Heart left ventricle (tissue), 16 donors: ENCODE measurements at regions not wholly inside any gene's neighbourhood (a gene's known extent, or its start where the extent isn't known, plus 50 kb on each side); places are given as distances from the start of the nearest gene placed in this dataset.

Source experiments
- ATAC-seq, 4 donors: fragments of 200-7000 bp; cut with Tn5 transposase; one replicate each; pipeline ENCODE4 v1.9.1; 2020 to 2022; ENCODE audit warnings: moderate library complexity in 4 of 4, mild to moderate bottlenecking in 3 of 4, moderate number of reproducible peaks in 1 of 4
- DNase-seq, 5 donors: peaks; one replicate each; pipeline ENCODE4 v3.0.0-alpha.2; 2020
- H3K27ac ChIP-seq, 12 donors: fragments of 200-600 bp; sonication (generic) in 4 of 12; one replicate each; pipeline versions ENCODE4 v1.5.0 to v1.8.0; 2016 to 2022; ENCODE audit warnings: mild to moderate bottlenecking in 2 of 12
- H3K27me3 ChIP-seq, 9 donors: fragments of 200-600 bp; sonication (generic) in 2 of 9; one replicate each; pipeline versions ENCODE4 v1.5.1 to v1.8.0; 2016 to 2022; ENCODE audit warnings: mild to moderate bottlenecking in 3 of 9
- H3K36me3 ChIP-seq, 9 donors: fragments of 200-600 bp; sonication (generic) in 2 of 9; one replicate each; pipeline versions ENCODE4 v1.5.0 to v1.8.0; 2018 to 2022; ENCODE audit warnings: mild to moderate bottlenecking in 2 of 9
- H3K4me1 ChIP-seq, 12 donors: fragments of 200-600 bp; sonication (generic) in 4 of 12; one replicate each; pipeline versions ENCODE4 v1.5.0 to v1.8.0; 2016 to 2022; ENCODE audit warnings: mild to moderate bottlenecking in 3 of 12
- H3K4me3 ChIP-seq, 12 donors: fragments of 200-600 bp; sonication (generic) in 4 of 12; one replicate each; pipeline versions ENCODE4 v1.5.0 to v1.8.0; 2017 to 2022; ENCODE audit warnings: mild to moderate bottlenecking in 9 of 12, moderate library complexity in 4 of 12
- H3K9me3 ChIP-seq, 12 donors: fragments of 200-600 bp; sonication (generic) in 4 of 12; one replicate each; pipeline versions ENCODE4 v1.5.0 to v1.8.0; 2016 to 2022; ENCODE audit warnings: mild to moderate bottlenecking in 1 of 12
- POLR2A ChIP-seq, 2 donors: fragments of 450-650 bp; IDR thresholded peaks; one replicate each; pipeline ENCODE4 v1.6.1; 2017; ENCODE audit warnings: antibody characterized with exemption in 2 of 2, mild to moderate bottlenecking in 2 of 2, moderate library complexity in 2 of 2
- WGBS, 4 donors: extraction: QIAGEN DNeasy Blood & Tissue Kit in 2 of 4; methylation state at CpG; one replicate each; pipeline versions ENCODE4 v1.1.5 to v1.1.7; 2013 to 2018; 5-methylcytosine and 5-hydroxymethylcytosine counted together
- intact Hi-C, 10 donors: fragments of 100-400 bp; cut with DNase I; formaldehyde crosslinking; loops; one replicate each; pipeline versions ENCODE4 v1.11.1 to v1.14.2; 2022
- TF ChIP-seq, protein P1 (sequence below), 12 donors: fragments of 200-600 bp; sonication (generic) in 4 of 12; IDR thresholded peaks; one replicate each; pipeline versions ENCODE4 v1.5.0 to v1.8.0; 2018 to 2022; ENCODE audit warnings: antibody characterized with exemption in 12 of 12, mild to moderate bottlenecking in 5 of 12
- donor health status: ischemic (EF 13 %, LVEDD 7.1; RV severe dilation, severe dysfunction).
- donor health status: healthy with polysubstance abuse.
- donor health status: DM: no; HTN: yes; CAD: no.
- donor health status: DM: no; HTN: no; CAD: no.
- donor health status: ischemic (EF 25% LVEDD 6.9; RV normal size, moderate dysfunction).
- donor health status: ischemic (EF 25% LVEDD 5.7; RV mildly dilated, moderate dysfunction).
- donor health status: healthy.
- donor health status: DM: yes; HTN: yes; CAD: no.
- donor health status: ischemic (EF 35%, LVEDD 5.7; RV mildly dilated, moderate dysfunction).
- donor health status: nonischemic (EF 11% LVEDD 7.7; RV severe dilation, severe dysfunction).
- donor health status: DM: yes; HTN: yes; CAD: no.
- donor health status: PGD.
- donor health status: ischemic (EF 29% LVEDD 5.4; RV normal size, mild dysfunction).
- donor health status: nonischemic (EF 23%, LVEDD 6.1; RV moderate dilation, normal function).

DNA sequence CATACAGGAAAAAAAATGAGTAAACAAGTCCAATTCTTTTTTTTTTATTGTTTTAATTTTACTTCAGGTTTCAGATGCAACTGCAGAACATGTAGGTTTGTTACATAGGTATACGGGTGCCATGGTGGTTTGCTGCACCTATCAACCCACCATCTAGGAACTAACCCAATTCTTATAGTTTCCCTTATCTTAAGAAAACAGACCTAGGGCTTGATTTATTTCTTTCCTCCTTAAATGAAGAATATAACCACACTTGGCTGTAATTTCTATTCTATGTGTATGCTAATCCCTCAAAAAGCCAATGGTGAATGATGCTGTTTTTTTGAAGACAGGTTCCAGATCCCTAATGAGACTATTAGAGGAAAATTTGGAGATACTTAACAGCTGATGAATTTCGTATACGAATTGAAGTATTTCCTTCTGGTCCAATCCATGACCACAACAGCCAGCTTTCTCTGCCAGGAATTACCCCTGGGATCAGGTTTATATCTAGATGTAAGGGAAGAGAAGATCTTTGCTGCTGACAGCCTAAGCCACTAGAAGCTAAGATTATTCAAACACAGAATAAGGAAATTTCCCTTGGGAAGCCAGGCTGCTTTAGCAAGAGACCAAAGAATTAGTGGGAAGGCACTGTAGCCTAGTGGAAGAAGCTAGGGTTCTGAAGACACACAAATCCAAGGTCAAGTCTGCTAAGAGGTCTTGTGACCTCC, 115.8 kb downstream of the INHBA start:
- Histone ChIP-seq H3K36me3 (no peaks in the 10 kb centered on the region), H3K4me3 (no peak overlapping the region), H3K9me3 (peaks cover 0 to 6% (median 0%) of the 10 kb centered on the region in 12 donors), H3K4me1 (no peaks in the 10 kb centered on the region), H3K27ac (no peak overlapping the region), H3K27me3 (no peaks in the 10 kb centered on the region)
- 57 to 67% (median 64%) methylated on average over 3 of the region's 3 CpGs for WGBS, 4 donors
- intact Hi-C loops, result no loop called here
- DNase-seq, result no peak
- TF ChIP-seq, protein P1, sequence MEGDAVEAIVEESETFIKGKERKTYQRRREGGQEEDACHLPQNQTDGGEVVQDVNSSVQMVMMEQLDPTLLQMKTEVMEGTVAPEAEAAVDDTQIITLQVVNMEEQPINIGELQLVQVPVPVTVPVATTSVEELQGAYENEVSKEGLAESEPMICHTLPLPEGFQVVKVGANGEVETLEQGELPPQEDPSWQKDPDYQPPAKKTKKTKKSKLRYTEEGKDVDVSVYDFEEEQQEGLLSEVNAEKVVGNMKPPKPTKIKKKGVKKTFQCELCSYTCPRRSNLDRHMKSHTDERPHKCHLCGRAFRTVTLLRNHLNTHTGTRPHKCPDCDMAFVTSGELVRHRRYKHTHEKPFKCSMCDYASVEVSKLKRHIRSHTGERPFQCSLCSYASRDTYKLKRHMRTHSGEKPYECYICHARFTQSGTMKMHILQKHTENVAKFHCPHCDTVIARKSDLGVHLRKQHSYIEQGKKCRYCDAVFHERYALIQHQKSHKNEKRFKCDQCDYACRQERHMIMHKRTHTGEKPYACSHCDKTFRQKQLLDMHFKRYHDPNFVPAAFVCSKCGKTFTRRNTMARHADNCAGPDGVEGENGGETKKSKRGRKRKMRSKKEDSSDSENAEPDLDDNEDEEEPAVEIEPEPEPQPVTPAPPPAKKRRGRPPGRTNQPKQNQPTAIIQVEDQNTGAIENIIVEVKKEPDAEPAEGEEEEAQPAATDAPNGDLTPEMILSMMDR (IDR thresholded peaks at IDR 0.05), result no peak
- no peak for TF ChIP-seq POLR2A (IDR thresholded peaks at IDR 0.05)
- no peak for ATAC-seq

DNA sequence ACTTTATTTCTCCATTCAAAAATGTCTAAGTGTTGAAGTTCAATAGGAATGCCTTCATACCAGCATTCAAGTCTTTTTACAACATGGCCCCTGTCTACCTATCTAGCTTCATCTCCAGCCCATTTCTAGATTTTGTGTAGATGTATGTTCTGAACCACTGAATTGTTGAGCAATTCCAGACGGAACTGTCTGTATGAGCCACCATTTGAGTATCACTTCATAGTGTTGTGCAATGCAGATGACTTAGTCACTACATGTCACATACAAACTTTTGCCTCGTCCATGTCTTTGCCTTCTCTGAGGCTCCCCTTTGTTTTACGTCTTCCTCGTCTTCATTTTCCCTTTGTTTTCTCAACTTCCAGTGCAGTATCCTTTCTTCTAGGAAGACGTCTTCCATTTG, 118.1 kb downstream of the INHBA start:
- H3K27ac ChIP-seq, result no peak overlapping the region
- ATAC-seq (no peak), DNase-seq (no peak)
- H3K9me3 ChIP-seq, result no peaks in the 10 kb centered on the region
- H3K4me3 ChIP-seq, result no peak overlapping the region
- H3K36me3 ChIP-seq, result no peaks in the 10 kb centered on the region
- no peaks in the 10 kb centered on the region for H3K27me3 ChIP-seq
- WGBS, 4 donors, result 72 to 87% (median 83%) methylated on average over 5 of the region's 5 CpGs
- TF ChIP-seq, protein P1 (IDR thresholded peaks at IDR 0.05), result no peak
- TF ChIP-seq POLR2A (IDR thresholded peaks at IDR 0.05), result no peak
- no peaks in the 10 kb centered on the region for H3K4me1 ChIP-seq
- intact Hi-C loops, result no loop called here

DNA sequence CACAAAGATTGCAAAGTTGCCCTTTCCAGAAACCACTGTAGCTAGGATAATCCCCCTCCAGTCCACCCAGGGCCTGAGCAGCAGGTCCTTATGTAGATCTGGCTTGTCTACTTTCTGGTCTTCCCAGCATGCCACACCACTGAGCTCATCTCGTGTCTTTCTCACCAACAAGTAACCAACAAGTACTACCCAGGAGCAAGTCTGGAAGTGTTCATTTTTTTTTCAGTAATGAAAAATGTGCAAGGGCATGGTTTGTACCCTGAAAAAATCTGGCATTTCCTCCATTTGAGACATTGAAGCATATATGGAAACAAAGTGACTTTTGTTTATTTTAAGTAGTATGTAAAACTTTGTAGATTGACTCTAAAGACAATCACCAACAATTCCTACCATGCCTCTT, 120.8 kb downstream of the INHBA start:
- intact Hi-C loops, result no loop called here
- Histone ChIP-seq H3K4me3 (no peak overlapping the region), H3K9me3 (no peaks in the 10 kb centered on the region), H3K27ac (no peak overlapping the region), H3K27me3 (no peaks in the 10 kb centered on the region), H3K4me1 (no peaks in the 10 kb centered on the region), H3K36me3 (no peaks in the 10 kb centered on the region)
- DNase-seq (no peak), ATAC-seq (no peak)
- TF ChIP-seq, protein P1 (IDR thresholded peaks at IDR 0.05), result no peak
- no peak for TF ChIP-seq POLR2A (IDR thresholded peaks at IDR 0.05)
- 79 to 91% (median 84%) methylated on average over 1 of the region's 1 CpG for WGBS, 4 donors

DNA sequence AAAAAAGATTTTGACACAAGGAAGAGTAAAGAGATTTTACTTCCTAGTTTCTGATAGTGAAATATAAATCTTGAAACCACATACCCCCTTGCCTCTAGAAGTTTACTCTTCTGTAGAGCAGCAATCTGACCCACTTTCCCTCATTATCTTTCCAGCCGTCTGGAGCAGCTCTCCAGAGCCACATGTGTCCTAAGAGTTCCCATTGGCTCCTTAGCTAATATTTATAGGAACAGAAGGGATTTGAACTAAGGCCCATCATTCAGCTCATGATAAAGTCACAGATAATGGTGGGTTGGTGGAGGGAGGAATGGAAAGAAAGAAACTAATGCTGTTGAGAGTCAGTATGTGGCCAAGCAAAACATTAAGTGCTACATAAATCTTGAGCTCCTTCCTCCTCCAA, 121.8 kb downstream of the INHBA start:
- Histone ChIP-seq H3K4me1 (no peaks in the 10 kb centered on the region), H3K4me3 (no peak overlapping the region), H3K27ac (no peak overlapping the region), H3K27me3 (no peaks in the 10 kb centered on the region), H3K9me3 (no peaks in the 10 kb centered on the region), H3K36me3 (no peaks in the 10 kb centered on the region)
- peak in 2 of 4 donors; percentile 20 to 28 for ATAC-seq
- WGBS, 4 donors, result 23 to 43% (median 39%) methylated on average over 1 of the region's 1 CpG
- TF ChIP-seq, protein P1 (IDR thresholded peaks at IDR 0.05), result no peak
- TF ChIP-seq POLR2A (IDR thresholded peaks at IDR 0.05), result no peak
- DNase-seq, result no peak
- intact Hi-C loops, result no loop called here
